HG03432 (cell line): ENCODE measurements at regions not wholly inside any gene's neighbourhood (a gene's known extent, or its start where the extent isn't known, plus 50 kb on each side); places are given as distances from the start of the nearest gene placed in this dataset.

Experiments used
- ATAC-seq: cut with Tn5 transposase; IDR thresholded peaks from one replicate; pipeline ENCODE4 v1.9.1; 2021; ENCODE audit warnings: mild to moderate bottlenecking, moderate library complexity; ENCODE audit not compliant: unreplicated experiment

DNA sequence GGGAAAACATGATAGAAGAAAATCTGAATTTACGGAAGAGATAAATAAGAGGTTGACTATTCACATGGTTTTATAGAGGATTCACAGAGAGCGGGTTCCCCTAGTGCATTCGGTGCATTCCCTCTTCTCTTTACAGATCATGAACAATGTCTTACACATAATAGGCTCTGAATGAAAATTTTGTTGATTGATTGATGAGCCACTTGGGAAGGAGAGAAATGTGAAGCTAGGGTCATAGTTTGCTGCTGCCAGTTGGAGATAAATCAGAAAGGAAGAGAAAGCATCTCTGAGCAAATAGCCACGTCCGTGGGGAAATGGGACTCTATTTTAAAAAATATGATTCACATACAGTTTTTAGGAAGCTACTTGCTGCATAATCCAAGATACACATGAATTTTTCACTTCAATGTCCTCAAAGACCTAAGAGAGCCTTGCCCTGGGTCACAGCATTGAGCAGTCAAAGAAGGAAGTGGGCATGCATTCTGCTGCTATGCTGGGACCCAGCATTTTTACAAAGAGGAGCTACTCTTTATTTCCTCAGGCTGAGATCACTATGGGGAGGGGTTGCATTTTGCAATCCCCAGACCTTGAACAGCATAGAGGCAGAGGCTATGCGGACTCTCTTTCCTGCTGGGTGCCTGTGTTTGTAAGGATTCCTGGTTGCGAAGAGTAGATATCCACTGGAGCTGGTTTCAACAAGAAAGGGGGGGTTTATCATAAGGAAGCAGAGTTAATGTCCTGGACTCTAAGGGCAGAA, 395.3 kb downstream of the TSN start:
- no peak for ATAC-seq

GRCh38 chr2:122152571-122152970, 397.1 kb downstream of the TSN start:
- no peak for ATAC-seq

DNA sequence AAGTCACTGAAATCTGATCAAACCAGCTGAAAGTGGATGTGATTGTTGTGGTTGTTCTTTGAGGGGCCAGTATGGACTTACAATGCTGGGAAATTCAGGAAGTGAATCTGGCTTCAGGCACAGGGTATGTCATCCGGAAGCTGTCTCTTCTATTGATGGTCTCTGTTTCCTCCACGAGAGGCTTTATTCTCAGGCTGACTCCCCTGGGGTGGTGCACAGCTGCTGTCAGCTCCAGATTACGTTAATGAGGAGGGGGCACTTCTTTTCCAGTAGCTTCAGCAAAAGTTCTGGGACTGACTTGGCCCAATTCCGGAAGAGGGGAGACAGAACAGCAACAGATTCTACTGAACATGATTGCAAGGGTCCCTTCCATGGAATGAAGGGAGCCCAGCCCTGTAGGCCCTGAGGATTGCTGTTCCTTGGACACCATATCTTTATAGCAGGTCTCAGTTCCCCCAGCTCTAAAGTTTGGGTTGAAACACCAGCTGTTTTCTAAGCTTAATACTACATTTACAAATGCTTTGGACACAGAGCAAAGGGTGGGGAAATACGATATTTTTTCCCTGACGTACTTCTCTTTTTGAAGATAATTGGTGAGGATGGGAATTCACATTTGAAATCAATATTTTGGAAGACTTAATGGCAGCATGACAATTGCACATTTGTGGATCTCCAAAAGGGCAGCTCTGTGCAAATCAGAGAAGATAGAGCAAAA, 400.9 kb downstream of the TSN start:
- ATAC-seq, result no peak

DNA sequence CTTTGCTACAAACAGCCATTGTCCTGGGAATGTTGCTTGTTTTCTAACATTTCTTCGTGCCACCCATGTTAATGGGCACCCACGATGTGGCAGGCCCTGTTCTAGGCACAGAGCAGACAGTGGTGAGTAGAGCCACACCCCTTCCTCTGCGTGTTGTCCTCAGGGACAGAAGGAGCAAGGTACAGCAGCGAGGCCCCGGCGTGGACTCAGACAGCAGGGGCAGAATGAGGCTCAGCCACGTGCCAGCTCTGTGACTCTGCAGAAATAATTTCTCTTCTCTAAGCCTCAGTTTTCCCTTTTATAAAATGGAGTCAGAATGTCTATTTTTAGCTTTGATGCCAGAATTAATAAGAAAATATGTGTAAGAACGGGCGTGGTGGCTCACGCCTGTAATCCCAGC, 401.7 kb downstream of the TSN start:
- ATAC-seq, result no peak

DNA sequence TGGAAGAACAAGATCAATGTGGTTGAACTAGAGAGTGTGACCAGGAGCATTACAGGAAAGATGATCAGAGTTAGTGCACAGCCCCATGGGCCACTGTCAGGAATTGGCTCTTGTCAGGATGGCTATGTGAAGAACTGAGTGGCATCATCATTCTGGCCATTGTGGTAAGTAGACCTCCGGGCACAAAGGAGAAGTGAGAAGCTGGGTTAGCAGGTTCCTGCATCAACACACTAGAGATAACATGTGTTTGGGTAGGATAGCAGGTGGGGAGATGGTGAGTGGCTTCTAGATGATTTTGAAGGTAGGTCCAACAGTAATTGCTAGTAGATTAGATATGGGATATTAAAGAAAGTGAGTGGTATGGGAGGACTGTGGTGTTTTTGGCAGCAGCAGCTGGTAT, 408.2 kb downstream of the TSN start:
- ATAC-seq, result no peak

DNA sequence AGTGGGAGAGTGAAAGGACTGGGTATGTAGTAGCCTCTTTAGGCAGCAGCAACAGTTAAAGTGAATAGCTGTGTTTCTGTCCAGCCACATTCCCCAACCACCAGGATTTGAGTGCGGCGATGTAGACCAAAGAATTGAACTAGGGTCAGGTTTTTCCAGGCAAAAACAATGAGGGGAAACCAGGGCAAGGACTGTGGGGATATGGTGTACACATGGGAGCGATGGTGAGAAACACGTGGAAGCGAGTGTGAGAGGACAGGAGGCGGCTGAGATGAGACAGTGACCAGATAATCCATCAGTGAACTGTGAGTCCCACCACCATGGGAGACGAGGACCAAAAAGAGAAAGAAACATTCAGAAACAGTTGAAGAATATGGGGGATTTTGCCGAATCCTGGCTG, 409.5 kb downstream of the TSN start:
- no peak for ATAC-seq

- no peak for ATAC-seq
These were observed 411.4 kb downstream of the TSN start for GRCh38 chr2:122166820-122167219.

GRCh38 chr2:122167515-122167914, 412.1 kb downstream of the TSN start:
- ATAC-seq, result no peak

GRCh38 chr2:122168799-122169198, 413.3 kb downstream of the TSN start:
- ATAC-seq, result no peak

DNA sequence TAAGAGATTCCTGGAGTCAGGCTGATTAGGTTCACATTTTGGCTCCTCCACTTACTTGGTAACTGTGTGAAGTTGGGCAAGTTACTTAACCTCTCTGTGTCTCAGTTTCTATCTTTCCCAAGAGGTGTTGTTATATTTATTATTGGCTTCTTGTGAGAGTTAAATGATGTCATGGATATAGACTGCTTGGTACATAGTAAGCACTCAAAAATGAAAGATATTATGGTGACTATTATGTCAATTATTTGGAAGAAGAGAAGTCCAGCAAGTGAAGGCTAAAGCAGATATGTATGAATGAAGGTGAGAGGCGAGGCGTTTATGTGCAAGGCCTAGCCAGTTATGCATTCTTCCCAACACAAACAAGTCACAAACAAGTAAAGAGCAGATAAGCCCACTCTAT, 417.4 kb downstream of the TSN start:
- ATAC-seq, result no peak

DNA sequence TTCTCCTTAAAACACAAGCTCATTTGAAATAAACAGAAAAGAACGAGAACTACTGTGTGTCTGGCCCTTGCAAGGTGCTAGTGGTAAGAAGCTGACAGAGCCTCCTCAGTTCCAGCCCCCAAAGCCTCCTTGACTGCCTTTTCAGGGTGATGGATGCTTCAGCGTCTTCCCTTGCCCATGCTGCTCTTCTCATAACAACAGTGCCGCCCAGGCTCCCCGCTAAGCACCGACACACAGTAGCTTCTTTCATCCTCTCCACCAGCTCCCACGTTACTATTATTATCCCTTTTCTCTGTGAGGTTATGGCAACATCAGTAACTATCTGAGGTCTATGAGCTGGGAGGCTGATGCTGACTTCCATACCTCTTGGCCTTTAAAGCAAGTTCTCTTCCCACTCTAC, 418.6 kb downstream of the TSN start:
- ATAC-seq, result no peak

GRCh38 chr2:122179492-122180165, 424.2 kb downstream of the TSN start:
- no peak for ATAC-seq

- no peak for ATAC-seq
These were observed 425.5 kb downstream of the TSN start for GRCh38 chr2:122180972-122181371.

- no peak for ATAC-seq
These were observed 427.3 kb downstream of the TSN start for GRCh38 chr2:122182616-122183355.

DNA sequence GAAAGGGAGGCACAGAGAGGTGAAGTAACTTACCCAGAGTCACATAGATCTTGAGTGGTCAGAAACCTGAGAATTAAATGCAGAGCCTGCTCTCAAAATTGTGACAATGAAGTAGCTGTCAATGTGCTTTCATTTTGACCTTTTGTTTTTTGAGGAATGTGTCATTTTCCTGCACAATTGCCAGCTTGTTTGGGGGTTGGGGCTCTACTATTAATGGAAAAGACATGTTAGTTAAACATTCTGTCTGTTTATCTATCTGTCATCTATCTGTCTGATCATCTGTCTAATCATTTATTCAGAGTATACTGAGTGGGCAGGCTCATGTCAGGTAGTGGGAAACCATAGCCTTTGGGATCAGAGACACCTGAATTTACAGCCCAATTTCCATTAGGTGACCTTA, 428.4 kb downstream of the TSN start:
- ATAC-seq, result no peak

GRCh38 chr2:122186761-122187222, 431.3 kb downstream of the TSN start:
- ATAC-seq, result no peak

DNA sequence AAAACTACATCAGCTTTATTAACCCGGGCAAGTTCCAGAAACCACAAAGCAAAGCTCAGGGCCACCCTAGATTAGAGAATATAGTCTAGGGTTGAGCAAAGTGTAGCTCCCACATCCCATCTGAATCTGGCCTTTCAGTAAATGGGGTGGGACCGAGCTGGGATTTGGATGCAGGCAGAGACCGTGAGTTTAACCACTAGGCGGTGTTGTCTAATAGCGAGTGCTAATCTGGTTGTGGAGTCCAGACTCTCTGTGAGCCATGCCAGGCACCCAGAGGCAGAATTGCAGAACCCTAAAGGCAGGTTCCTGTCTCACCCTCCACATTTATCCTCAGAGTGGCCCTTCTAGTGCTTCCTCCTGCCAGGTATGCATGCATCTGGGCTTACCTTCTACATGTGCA, 435.9 kb downstream of the TSN start:
- ATAC-seq, result no peak

GRCh38 chr2:122193622-122194021, 438.2 kb downstream of the TSN start:
- ATAC-seq, result no peak

- ATAC-seq, result no peak
These were observed 439.1 kb downstream of the TSN start for GRCh38 chr2:122194546-122194945.

GRCh38 chr2:122203523-122203922, 448.1 kb downstream of the TSN start:
- no peak for ATAC-seq

DNA sequence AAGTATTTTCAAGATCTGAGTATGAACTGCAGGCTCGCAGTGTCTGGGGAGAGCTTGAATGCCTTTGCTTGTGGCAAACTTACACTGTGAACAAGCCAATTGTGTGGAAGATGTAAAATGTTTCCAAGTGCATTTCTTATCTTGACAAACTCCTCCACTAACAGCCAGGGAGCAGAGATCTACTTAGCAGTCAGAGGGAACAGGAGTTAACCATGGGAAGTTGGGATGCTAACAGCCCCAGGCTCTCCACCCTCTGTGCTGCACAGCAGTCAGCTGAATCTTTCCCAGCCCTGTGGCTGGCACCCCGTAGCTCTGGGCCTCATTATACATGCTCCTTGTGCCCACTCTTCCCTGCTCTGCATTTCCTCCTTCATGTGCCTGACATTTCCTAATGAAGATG, 450.2 kb downstream of the TSN start:
- ATAC-seq, result no peak
